NCI-H510A treated with DMSO at 0.1 percent for 48 hours (cell line): ENCODE measurements at regions not wholly inside any gene's neighbourhood (a gene's known extent, or its start where the extent isn't known, plus 50 kb on each side); places are given as distances from the start of the nearest gene placed in this dataset.
A peak's percentile ranks its signal among the peaks of the same experiment; 100 is the strongest.

Experiments
- DNase-seq: peaks from one replicate; lab custom pipeline; 2025; lab: John Stamatoyannopoulos, UW

- DNase-seq: peak; percentile 52
These were observed 734.2 kb upstream of the ADAMTS5 start for GRCh38 chr21:27700974-27701614.

DNA sequence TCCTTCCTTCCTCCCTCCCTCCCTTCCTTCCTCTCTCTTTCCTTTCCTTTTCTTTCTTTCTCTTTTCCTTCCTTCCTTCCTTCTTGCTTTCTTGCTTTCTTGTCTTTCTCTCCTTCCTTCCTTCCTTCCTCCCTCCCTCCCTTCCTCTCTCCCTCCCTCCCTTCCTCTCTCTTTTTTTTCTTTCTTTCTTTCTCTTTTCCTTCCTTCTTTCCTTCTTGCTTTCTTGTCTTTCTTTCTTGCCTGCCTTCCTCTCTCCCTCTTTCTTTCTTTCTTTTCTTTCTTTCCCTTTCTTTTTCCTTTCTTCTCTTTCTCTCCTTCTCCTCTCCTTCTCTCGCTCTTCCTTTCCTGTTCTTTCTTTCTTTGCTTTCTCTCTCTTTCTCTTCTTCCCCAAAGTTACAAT is 728.4 kb upstream of the ADAMTS5 start:
- DNase-seq: no peak

DNA sequence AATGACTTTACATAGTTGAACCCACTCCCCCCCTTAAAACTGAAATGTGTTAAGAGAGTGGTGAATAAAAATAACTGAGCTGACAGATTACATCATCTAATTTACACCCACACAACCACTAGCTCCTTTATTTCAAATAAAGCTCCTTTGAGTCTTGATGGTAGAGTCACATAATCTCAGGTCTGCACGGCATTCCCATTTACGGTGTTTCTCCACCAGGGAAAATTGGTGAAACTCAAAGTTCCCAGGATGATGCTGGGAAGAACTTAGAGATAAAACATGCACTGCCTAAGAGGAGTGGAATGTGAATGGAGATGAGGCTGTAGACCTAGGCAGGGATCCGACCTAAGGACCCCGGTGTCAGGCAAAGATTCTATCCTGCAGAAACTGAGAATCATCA is 727.8 kb upstream of the ADAMTS5 start:
- DNase-seq: no peak

- DNase-seq: no peak
These were observed 726.5 kb upstream of the ADAMTS5 start for GRCh38 chr21:27693376-27693775.

DNA sequence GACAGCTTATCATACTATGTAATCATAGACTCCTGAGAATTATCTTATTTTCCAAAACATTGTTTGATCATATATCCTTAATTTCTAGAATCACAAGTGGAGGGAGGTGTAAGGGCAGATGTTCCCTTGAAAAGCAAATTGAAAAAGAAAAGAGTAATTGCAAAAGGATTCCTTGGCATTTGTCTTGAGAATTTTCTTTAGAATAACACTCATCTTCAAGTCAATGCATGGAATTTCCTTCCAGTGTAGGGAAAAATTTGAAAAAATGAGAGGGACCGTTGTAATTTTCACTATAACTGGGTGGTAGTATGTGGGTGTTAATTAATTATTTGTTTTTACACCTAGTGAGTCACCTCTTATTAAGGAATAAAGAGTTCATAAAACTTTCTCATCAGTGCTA is 724.6 kb upstream of the ADAMTS5 start:
- DNase-seq: no peak

DNA sequence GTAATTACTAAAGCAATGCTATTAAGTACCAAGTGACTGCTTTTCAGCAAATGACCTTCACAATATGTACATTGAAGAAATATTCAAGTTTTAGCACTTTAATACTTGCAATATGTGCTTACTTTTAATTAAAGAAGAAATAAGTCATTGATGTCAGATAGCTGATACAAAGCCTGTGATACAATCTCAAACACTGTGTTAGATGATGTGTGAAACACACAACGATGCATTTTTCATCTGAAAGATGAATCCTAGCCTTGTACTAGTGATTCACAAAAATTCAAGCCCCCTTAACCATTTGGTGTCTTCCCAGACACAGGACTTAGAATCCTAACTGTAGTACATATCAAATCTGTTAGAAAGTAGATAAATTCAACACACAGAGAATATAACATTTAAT is 724.1 kb upstream of the ADAMTS5 start:
- no peak for DNase-seq

- no peak for DNase-seq
These were observed 723.5 kb upstream of the ADAMTS5 start for GRCh38 chr21:27690426-27690825.

GRCh38 chr21:27688773-27689172 is 721.9 kb upstream of the ADAMTS5 start:
- DNase-seq: no peak

GRCh38 chr21:27683292-27683691 is 716.4 kb upstream of the ADAMTS5 start:
- no peak for DNase-seq

DNA sequence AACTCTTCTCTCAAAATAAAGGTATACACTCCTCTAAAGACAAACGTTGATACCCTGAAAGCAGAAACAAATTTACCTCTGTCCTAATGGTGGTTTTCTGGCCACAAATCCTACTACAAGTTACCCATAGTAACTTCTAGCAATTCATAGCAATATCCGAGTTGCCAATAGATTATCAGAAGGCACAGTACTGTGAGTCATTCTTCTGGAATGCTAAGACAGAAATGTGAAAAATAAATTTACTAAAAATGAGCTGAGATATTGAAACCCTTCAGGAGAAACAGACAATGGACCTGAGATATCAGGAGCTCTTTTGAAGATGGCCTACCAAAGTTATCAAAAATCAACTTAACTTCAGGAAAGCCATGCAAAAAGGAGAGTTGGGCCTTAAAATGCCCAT is 715.0 kb upstream of the ADAMTS5 start:
- no peak for DNase-seq

DNA sequence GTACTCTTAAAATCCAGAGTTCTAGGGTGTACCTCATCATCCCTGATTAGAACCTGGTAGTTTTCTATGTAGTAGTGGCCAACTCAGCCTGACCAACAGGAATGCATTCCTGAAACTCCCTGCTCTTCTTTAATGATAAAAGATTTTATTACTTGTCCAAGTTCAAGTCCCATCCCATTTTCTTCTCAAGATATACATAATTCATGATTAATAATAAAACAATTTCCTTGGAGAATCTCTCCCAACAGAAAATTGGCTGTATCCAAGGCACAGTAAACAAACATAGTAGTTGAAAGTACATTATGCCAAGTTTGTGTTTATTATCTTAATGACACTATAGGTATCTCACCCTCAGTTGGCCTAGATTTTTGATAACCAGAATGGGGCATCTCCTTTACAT is 714.1 kb upstream of the ADAMTS5 start:
- DNase-seq: no peak

DNA sequence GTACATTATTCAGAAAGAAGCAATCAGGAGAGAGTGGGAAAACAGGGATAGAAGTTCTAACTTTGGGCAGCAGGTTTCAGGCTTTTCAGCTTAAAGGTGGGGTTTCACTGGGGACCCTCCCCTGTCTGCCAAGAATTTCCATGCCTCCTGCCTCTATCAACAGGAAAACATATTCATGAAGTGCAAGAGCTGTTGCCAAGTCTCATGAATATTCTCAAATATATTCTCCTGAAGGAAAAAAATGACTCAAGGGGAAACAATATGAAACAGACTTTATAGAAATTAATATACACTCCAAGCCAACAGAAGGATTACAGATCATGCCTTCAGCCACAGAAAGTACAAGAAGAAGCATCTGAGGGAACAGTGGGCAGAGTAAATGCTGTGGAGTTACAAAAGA is 713.3 kb upstream of the ADAMTS5 start:
- DNase-seq: no peak

DNA sequence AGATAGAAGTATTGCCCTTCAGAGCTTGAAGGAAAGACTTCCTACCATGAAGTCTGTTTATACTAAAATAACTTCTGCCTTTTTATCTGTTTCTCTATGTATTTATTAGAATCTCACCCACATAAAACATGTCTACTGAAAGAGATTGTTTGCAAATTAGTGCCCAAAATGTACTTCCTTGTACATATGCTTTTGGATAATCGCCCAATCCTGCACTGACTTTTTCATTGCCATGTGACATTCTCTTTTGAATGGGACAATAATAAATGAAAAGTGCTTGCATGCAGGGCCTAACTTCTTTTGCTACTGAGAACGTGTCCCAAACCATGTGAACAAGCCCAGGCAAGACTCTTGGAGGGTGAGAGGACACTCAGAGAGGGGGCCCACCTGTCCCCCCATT is 711.6 kb upstream of the ADAMTS5 start:
- DNase-seq: no peak

DNA sequence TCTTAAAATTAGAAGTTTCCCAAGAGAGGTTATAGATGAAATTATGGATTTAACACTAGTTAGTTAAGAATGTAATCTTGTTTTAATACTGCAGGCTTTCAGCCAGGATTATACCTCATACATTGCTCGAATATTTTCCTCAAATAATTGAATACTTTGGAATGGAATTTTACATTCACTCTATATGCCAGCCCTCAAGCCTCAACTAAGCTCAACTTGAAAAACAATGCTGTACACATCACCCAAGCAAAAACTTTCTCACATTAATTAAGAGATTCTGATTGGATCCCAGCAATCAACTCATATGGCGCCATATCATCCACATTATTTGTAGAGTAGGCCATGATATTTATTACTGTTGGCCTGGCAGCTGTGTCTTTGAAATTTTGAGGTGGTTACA is 710.7 kb upstream of the ADAMTS5 start:
- DNase-seq: no peak

GRCh38 chr21:27675306-27675705 is 708.4 kb upstream of the ADAMTS5 start:
- no peak for DNase-seq

DNA sequence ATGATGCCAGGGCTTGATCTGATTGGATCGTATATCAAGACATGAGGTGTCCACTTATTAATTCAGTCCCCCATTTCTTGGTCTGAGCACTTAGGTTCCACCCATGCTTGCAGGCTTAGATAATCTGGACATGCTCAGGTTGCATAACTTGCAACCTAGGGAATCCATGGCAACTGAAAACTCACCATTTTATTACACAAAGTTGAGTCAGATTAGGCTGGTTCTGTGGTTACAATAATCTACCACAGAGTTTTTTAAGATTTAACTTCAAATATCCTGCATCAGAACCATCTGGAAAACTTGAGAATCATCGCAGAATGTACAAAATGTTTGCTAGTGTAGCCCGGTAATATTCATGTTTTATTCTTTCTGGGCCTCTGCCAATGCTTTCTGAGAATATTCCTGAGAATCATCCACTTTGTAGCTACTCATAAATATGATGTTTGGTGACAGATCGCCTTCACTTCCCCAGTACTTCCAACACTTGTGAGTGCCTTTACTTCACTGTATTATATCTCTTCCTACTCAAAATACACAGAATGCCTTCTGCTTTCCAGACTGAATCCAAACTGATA is 707.2 kb upstream of the ADAMTS5 start:
- no peak for DNase-seq

DNA sequence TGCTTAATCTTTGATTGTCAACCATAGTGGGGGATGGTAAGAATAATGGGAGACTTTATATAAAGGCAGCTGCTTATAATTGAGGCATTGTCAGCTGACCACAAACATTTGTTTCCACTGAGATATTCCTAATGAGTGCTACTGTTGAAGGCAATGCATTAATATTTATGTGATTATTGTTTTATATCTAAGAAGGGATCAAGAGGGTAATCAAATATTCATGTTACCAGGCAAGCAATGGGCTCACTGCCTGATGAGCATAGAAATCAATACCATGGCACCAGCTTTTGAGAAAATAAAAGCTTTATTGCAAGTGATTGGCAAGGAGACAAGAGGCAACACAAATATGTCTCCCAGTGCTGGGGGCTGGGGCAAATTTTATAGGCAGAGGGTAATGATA is 706.7 kb upstream of the ADAMTS5 start:
- no peak for DNase-seq

DNA sequence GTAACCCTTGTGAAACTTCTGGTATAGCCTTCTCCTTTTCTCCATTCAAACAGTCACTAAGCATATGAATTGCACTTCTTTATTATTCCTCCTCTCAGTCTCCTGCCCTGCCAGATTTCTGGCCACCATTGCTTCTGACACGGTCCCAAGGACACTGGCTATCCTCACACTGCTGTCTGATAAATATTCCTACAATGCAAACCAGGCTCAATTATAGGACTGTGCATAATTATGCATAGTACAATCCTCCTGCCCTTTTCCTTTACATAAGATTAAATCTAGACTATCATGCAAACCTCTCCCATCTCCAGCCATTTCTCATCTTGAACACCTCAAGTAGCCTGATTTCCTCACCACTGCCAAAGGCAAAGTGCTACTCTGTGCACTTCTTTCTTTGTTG is 704.3 kb upstream of the ADAMTS5 start:
- DNase-seq: no peak

- no peak for DNase-seq
These were observed 686.6 kb upstream of the ADAMTS5 start for GRCh38 chr21:27653481-27653880.

GRCh38 chr21:27649762-27650161 is 682.9 kb upstream of the ADAMTS5 start:
- no peak for DNase-seq

DNA sequence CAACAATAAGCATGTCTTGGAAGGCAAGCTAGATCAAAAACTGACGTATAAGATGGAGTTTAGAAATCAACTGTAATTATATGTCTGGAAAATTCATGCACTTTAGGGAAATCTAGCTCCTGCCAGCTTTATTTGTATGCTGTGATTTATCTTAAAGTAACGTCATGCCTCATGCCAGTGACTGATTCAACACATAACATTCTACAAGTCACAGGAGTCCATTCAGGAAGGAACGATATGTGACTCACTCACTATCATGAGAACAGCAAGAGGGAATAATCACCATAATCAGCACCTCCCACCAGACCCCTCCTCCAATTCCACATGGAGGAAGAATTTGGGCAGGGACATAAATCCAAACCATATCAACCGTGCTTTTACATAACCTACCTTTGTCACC is 682.4 kb upstream of the ADAMTS5 start:
- DNase-seq: no peak

DNA sequence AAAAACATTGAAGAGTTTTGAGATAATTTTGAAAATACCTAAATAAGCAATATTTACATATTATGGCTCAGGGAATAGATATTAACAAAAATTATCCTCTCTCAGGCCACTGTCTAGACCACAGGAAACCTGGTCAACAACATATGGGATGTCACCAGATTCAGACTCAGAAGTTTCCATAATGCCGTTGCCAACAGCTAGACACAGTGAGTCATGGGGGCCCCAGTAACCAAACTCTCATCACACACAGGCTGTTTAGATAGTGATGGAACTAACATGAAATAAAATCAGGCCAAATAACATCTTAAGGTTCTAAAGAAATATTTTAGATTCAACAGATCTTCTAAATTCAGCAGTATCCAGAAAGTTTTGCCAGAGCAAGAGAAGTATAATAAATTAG is 681.7 kb upstream of the ADAMTS5 start:
- no peak for DNase-seq

- no peak for DNase-seq
These were observed 681.0 kb upstream of the ADAMTS5 start for GRCh38 chr21:27647921-27648320.

DNA sequence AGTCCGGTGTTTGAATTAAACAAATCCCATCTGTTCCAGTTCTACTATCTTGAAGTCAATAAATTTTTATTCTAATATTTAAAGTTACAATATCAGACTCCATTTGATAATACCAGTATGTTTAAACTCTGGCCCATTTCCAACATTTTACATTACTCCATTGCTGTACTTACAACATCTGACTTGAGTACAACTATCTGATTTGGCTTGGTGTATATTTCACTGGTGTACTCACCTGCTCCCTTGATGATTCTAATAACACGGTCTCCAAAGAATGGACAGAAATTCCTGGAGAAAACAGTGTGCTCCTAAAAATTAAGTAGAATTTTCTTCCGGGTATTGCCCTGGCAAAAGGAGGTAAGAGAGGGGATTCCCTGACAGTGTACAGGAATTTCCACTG is 680.5 kb upstream of the ADAMTS5 start:
- no peak for DNase-seq
